Uterus (tissue), 3 donors: ENCODE measurements at regions not wholly inside any gene's neighbourhood (a gene's known extent, or its start where the extent isn't known, plus 50 kb on each side); places are given as distances from the start of the nearest gene placed in this dataset.

Experiments used
- DNase-seq, 2 donors: peaks; one replicate each; pipeline ENCODE4 v3.0.0-alpha.2; 2019 to 2020
- H3K27ac ChIP-seq, 2 donors: fragments of 200-600 bp; sonication (generic); 1 replicate in 1 of 2; 2 replicates in 1 of 2; pipeline ENCODE4 v1.5.1; 2016 to 2018
- H3K27me3 ChIP-seq, 2 donors: fragments of 200-600 bp; sonication (generic); one replicate each; pipeline ENCODE4 v1.5.1; 2018 to 2019; ENCODE audit warnings: control low read depth in 1 of 2
- H3K36me3 ChIP-seq, 2 donors: fragments of 200-600 bp; sonication (generic); one replicate each; pipeline ENCODE4 v1.5.1; 2019; ENCODE audit warnings: control low read depth in 1 of 2
- H3K4me1 ChIP-seq, 2 donors: fragments of 200-600 bp; sonication (generic); one replicate each; pipeline ENCODE4 v1.5.1; 2018 to 2019; ENCODE audit warnings: control low read depth in 1 of 2
- H3K4me3 ChIP-seq, 2 donors: fragments of 200-600 bp; sonication (generic); 1 replicate in 1 of 2; 2 replicates in 1 of 2; pipeline ENCODE4 v1.5.1; 2018 to 2019; ENCODE audit warnings: mild to moderate bottlenecking in 1 of 2
- H3K9me3 ChIP-seq, 2 donors: fragments of 200-600 bp; sonication (generic); one replicate each; pipeline ENCODE4 v1.5.1; 2019; ENCODE audit warnings: control low read depth in 1 of 2
- CTCF ChIP-seq, 4 experiments: fragments of 200-600 bp in 2 of 4; fragments of 450-650 bp in 2 of 4; sonication (generic) in 2 of 4; IDR thresholded peaks; one replicate each; pipeline ENCODE4 v1.5.1; 2016 to 2019; ENCODE audit warnings: antibody characterized with exemption in 4 of 4, mild to moderate bottlenecking in 2 of 4, moderate library complexity in 1 of 4
- POLR2A ChIP-seq, 2 donors: fragments of 450-650 bp; IDR thresholded peaks; one replicate each; pipeline ENCODE4 v1.6.1; 2016; ENCODE audit warnings: antibody characterized with exemption in 2 of 2, mild to moderate bottlenecking in 1 of 2, moderate library complexity in 1 of 2
- intact Hi-C: fragments of 100-400 bp; cut with DNase I; formaldehyde crosslinking; loops from one replicate; pipeline ENCODE4 v1.15.1; 2023; ENCODE audit warnings: low total_unique reads
- donor health status: DM: yes; HTN: yes; CAD: no.

DNA sequence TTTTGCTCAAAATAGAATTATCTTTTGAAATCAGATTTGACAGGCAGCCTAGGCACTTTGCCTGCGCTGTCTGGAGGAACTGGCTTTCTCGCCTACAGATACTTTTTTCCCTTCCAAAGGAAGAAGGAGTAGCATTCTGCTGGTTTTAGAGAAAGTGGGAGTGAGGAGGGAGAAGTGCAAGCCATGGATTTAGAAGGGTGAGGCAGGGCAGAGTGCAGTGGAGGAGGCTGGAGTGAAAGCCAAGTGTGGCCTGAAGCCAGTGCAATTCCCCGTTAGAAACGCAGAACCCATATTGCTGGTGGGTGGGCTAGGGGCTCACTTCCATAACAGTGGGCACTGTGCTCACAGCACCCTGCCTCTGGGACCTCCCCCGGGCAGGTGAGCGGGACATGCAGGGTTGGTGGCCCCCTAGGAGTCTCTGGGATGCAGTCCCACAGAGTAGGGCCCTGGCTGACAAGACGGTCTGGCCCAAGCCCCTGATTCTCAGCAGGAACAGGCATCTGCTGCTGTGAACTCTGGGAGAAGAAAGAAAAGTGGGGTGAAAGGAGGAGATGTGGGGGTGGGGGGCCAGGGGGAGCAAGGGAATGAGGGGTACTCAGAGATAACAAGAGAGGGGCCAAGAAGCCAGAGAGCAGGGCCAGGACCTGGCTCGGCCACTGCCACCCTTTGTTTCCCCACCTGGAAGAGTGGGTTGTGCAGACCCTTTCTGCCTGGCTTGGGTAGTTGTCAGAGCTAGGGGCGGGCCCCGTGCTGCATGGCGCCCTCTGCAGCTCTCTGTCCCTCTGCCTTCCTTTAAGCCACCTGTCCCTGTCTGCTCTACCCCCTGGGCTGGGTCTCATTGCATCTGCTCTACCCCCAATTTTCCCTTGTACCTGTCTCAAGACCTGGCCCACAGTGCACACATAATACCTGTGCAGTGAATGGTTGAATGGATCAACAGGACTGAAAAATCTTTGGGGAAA lies 273.5 kb upstream of the HS6ST1 start:
- no peak for DNase-seq
- intact Hi-C loops = no loop called here
- H3K36me3 ChIP-seq = no peaks in the 10 kb centered on the region
- H3K27me3 ChIP-seq = no peaks in the 10 kb centered on the region
- no peak overlapping the region for H3K4me3 ChIP-seq
- H3K27ac ChIP-seq = no peak overlapping the region
- no peaks in the 10 kb centered on the region for H3K9me3 ChIP-seq
- no peaks in the 10 kb centered on the region for H3K4me1 ChIP-seq
- TF ChIP-seq CTCF (IDR thresholded peaks at IDR 0.05) = no peak
- no peak for TF ChIP-seq POLR2A (IDR thresholded peaks at IDR 0.05)

DNA sequence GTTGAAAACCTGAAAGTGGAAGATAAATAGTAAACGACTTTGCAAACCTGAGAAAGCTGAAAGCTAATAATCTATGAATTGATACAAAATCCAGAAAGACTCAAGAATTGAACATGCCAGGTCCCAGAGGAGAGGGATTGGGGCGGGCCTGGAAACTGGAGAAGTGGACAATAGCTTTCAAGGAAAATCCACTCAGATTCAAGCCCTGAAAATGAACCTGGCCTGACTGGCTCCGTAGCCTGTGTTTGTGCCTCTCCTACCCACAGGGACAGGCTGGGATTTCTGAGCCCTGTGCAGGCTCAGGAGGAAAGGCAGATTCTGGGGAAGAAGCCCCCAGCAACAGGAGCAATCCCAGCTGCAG lies 274.8 kb upstream of the HS6ST1 start:
- H3K27me3 ChIP-seq = no peaks in the 10 kb centered on the region
- no peaks in the 10 kb centered on the region for H3K36me3 ChIP-seq
- no peaks in the 10 kb centered on the region for H3K9me3 ChIP-seq
- intact Hi-C loops = no loop called here
- TF ChIP-seq POLR2A (IDR thresholded peaks at IDR 0.05) (no peak), CTCF (IDR thresholded peaks at IDR 0.05) (no peak)
- no peak overlapping the region for H3K4me3 ChIP-seq
- H3K27ac ChIP-seq = no peak overlapping the region
- DNase-seq = no peak
- no peaks in the 10 kb centered on the region for H3K4me1 ChIP-seq

DNA sequence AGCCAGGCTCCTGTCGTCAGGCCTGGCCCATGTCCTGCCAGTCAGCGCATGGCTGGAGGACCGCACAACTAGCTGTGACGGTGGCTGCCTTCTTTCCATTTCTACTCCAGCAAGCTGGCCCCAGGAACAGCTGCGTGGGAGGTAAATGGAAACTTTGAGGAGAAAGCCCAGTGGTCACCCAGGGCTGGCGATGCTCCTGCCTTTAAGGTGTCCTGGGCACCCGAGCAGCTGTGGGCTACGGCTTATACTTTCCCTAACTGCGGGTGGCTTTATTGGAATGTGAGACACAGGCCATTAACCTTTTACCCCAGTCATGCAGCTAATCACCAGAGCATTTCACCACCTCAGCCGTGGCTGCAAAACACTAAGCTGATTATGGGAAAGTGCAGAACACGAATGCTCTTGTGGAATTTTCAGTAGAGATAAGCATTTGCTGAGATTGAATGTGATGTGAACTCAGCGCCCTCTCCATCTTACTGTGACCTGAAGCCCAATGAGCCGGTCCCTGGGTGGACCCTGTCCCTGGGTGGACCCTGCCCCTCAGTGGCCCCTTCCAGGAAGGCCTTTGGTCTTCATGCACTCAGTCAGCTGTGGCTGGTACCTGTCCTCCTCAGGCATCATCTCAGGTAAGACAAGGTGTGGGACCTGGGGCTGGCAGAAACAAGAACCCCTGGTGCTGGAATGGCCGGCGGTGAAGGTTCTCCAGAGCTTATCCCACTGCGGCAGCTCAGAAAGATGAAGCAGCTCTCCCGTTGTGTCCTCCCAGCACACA lies 275.4 kb upstream of the HS6ST1 start:
- no peaks in the 10 kb centered on the region for H3K27me3 ChIP-seq
- no peak for TF ChIP-seq POLR2A (IDR thresholded peaks at IDR 0.05)
- no peak for TF ChIP-seq CTCF (IDR thresholded peaks at IDR 0.05)
- intact Hi-C loops = no loop called here
- no peaks in the 10 kb centered on the region for H3K9me3 ChIP-seq
- H3K36me3 ChIP-seq = no peaks in the 10 kb centered on the region
- H3K27ac ChIP-seq = no peak overlapping the region
- no peak for DNase-seq
- H3K4me1 ChIP-seq = no peaks in the 10 kb centered on the region
- H3K4me3 ChIP-seq = no peak overlapping the region

GRCh38 chr2:128594651-128594910 lies 275.9 kb upstream of the HS6ST1 start:
- H3K27ac ChIP-seq = no peak overlapping the region
- TF ChIP-seq CTCF (IDR thresholded peaks at IDR 0.05) (no peak), POLR2A (IDR thresholded peaks at IDR 0.05) (no peak)
- DNase-seq = no peak
- no peaks in the 10 kb centered on the region for H3K4me1 ChIP-seq
- no peak overlapping the region for H3K4me3 ChIP-seq
- intact Hi-C loops = no loop called here
- H3K36me3 ChIP-seq = no peaks in the 10 kb centered on the region
- H3K27me3 ChIP-seq = no peaks in the 10 kb centered on the region
- H3K9me3 ChIP-seq = no peaks in the 10 kb centered on the region

- Histone ChIP-seq H3K27ac (no peak overlapping the region), H3K9me3 (no peaks in the 10 kb centered on the region), H3K27me3 (no peaks in the 10 kb centered on the region), H3K4me3 (no peak overlapping the region), H3K36me3 (no peaks in the 10 kb centered on the region), H3K4me1 (no peaks in the 10 kb centered on the region)
- no peak for DNase-seq
- intact Hi-C loops = no loop called here
- TF ChIP-seq CTCF (IDR thresholded peaks at IDR 0.05) (no peak), POLR2A (IDR thresholded peaks at IDR 0.05) (no peak)
These were observed 276.4 kb upstream of the HS6ST1 start for GRCh38 chr2:128594953-128595677.
